NCI-H1105 treated with DMSO at 0.1 percent for 48 hours (cell line): ENCODE measurements at regions not wholly inside any gene's neighbourhood (a gene's known extent, or its start where the extent isn't known, plus 50 kb on each side); places are given as distances from the start of the nearest gene placed in this dataset.
A peak's percentile ranks its signal among the peaks of the same experiment; 100 is the strongest.

Experiments
- DNase-seq: peaks from one replicate; lab custom pipeline; 2025; lab: John Stamatoyannopoulos, UW

- no peak for DNase-seq
Observed at GRCh38 chr15:37873336-37873735, 61.1 kb upstream of the TMCO5A start.

GRCh38 chr15:37876900-37877299, 57.5 kb upstream of the TMCO5A start:
- no peak for DNase-seq

- peak; percentile 15 for DNase-seq
Observed at GRCh38 chr15:37877851-37878741, 56.3 kb upstream of the TMCO5A start.

- peak; percentile 52 for DNase-seq
Observed at GRCh38 chr15:37880009-37880834, 54.2 kb upstream of the TMCO5A start.

GRCh38 chr15:37880835-37881153, 53.6 kb upstream of the TMCO5A start:
- no peak for DNase-seq

- no peak for DNase-seq
Observed at GRCh38 chr15:37881237-37882013, 53.0 kb upstream of the TMCO5A start.

- DNase-seq: no peak
Observed at GRCh38 chr15:37882640-37883039, 51.8 kb upstream of the TMCO5A start.
